B cell (primary cell): ENCODE measurements at regions not wholly inside any gene's neighbourhood (a gene's known extent, or its start where the extent isn't known, plus 50 kb on each side); places are given as distances from the start of the nearest gene placed in this dataset.

ENCODE experiments used
- ATAC-seq: fragments of 200-7000 bp; cut with Tn5 transposase; one replicate; pipeline ENCODE4 v1.10.0; 2021; ENCODE audit warnings: low read depth, mild to moderate bottlenecking, moderate number of reproducible peaks, moderate library complexity
- CTCF ChIA-PET: fragments of 350-600 bp; sonication (Branson Sonifier 250); formaldehyde crosslinking; loops from one replicate; lab custom pipeline; 2021; ENCODE audit warnings: antibody characterized with exemption, inconsistent platforms; lab: Charles Lee
- POLR2A ChIA-PET: fragments of 350-600 bp; sonication (Branson Sonifier 250); formaldehyde crosslinking; loops from one replicate; lab custom pipeline; 2021; ENCODE audit warnings: antibody characterized with exemption; lab: Charles Lee
- DNase-seq: peaks from one replicate; pipeline ENCODE4 v3.0.0; 2013
- H2AFZ ChIP-seq: 2 replicates; pipeline ENCODE4 v1.6.1; 2012; ENCODE audit warnings: mild to moderate bottlenecking, low read depth, low read length; ENCODE audit not compliant: insufficient read depth, poor library complexity, severe bottlenecking
- H3K27ac ChIP-seq, 2 donors: 1 replicate in 1 of 2; 2 replicates in 1 of 2; pipeline ENCODE4 v1.5.1; 2012 to 2013; ENCODE audit warnings: low read length in 2 of 2, mild to moderate bottlenecking in 2 of 2, moderate library complexity in 1 of 2
- H3K27me3 ChIP-seq, 4 experiments: fragments of 200-600 bp in 1 of 4; sonication (generic) in 1 of 4; replicated peaks in 1 of 4; 1 replicate in 2 of 4; 2 replicates in 2 of 4; pipeline versions ENCODE4 v1.6.1 to v1.7.0; 2013 to 2016; ENCODE audit warnings: low read length in 3 of 4, mild to moderate bottlenecking in 2 of 4, mixed read lengths in 1 of 4, moderate library complexity in 1 of 4; ENCODE audit not compliant: insufficient read depth in 4 of 4, control insufficient read depth in 3 of 4; ENCODE audit errors: control extremely low read depth in 1 of 4
- H3K36me3 ChIP-seq, 2 experiments: replicated peaks in 1 of 2; 1 replicate in 1 of 2; 2 replicates in 1 of 2; pipeline versions ENCODE4 v1.6.1 to v1.7.1; 2013; ENCODE audit warnings: low read length in 1 of 2; ENCODE audit not compliant: insufficient read depth in 2 of 2, control insufficient read depth in 1 of 2; ENCODE audit errors: control extremely low read depth in 1 of 2, extremely low read depth in 1 of 2
- H3K4me1 ChIP-seq, 2 donors: fragments of 200-600 bp in 1 of 2; sonication (generic) in 1 of 2; 1 replicate in 1 of 2; 2 replicates in 1 of 2; pipeline versions ENCODE4 v1.5.1 to v1.6.1; 2013 to 2017; ENCODE audit warnings: low read length in 2 of 2; ENCODE audit not compliant: control insufficient read depth in 2 of 2, insufficient read depth in 2 of 2
- H3K4me2 ChIP-seq: replicated peaks from 2 replicates; pipeline ENCODE3; 2012; ENCODE audit warnings: mild to moderate bottlenecking, low read depth, low read length; ENCODE audit not compliant: poor library complexity, severe bottlenecking
- H3K4me3 ChIP-seq, 5 experiments: fragments of 200-600 bp in 1 of 5; sonication (generic) in 1 of 5; 1 replicate in 3 of 5; 2 replicates in 2 of 5; pipeline versions ENCODE4 v1.5.1 to v1.7.0; 2011 to 2016; ENCODE audit warnings: low read length in 4 of 5, mild to moderate bottlenecking in 4 of 5, low read depth in 2 of 5, control low read depth in 1 of 5, moderate library complexity in 1 of 5; ENCODE audit not compliant: insufficient read depth in 1 of 5; ENCODE audit errors: control extremely low read depth in 1 of 5, extremely low read depth in 1 of 5
- H3K79me2 ChIP-seq: fragments of 200-600 bp; sonication (generic); one replicate; pipeline ENCODE4 v1.6.0; 2016; ENCODE audit warnings: low read length; ENCODE audit not compliant: control insufficient read depth, insufficient read depth
- H3K9ac ChIP-seq: fragments of 200-600 bp; sonication (generic); 2 replicates; pipeline ENCODE4 v1.6.1; 2017; ENCODE audit warnings: mild to moderate bottlenecking, low read length, moderate library complexity
- H3K9me3 ChIP-seq, 3 donors: one replicate each; pipeline versions ENCODE4 v1.6.1 to v1.7.1; 2013; ENCODE audit warnings: low read length in 2 of 3; ENCODE audit not compliant: control insufficient read depth in 2 of 3, insufficient read depth in 1 of 3; ENCODE audit errors: control extremely low read depth in 1 of 3
- H4K20me1 ChIP-seq: 2 replicates; pipeline ENCODE4 v1.6.0; 2012; ENCODE audit warnings: mild to moderate bottlenecking, low read length; ENCODE audit not compliant: insufficient read depth, control insufficient read depth, poor library complexity, severe bottlenecking
- H3K27ac Mint-ChIP-seq: one replicate; pipeline ENCODE4 v1.8.0; 2021; ENCODE audit warnings: mixed read lengths
- H3K27me3 Mint-ChIP-seq: one replicate; pipeline ENCODE4 v1.8.0; 2021; ENCODE audit warnings: mixed read lengths
- H3K4me1 Mint-ChIP-seq: one replicate; pipeline ENCODE4 v1.8.0; 2021; ENCODE audit warnings: mixed read lengths
- H3K4me3 Mint-ChIP-seq: one replicate; pipeline ENCODE4 v1.8.0; 2021; ENCODE audit warnings: mixed read lengths
- H3K9me3 Mint-ChIP-seq: one replicate; pipeline ENCODE4 v1.8.0; 2022; ENCODE audit warnings: mixed read lengths; ENCODE audit not compliant: insufficient read depth
- CTCF ChIP-seq: fragments of 200-600 bp; IDR thresholded peaks from one replicate; pipeline ENCODE4 v1.8.0; 2022; ENCODE audit warnings: antibody characterized with exemption, mild to moderate bottlenecking
- EZH2 ChIP-seq: IDR thresholded peaks from 2 replicates; pipeline ENCODE4 v1.6.1; 2012; ENCODE audit warnings: borderline replicate concordance, low read depth, mild to moderate bottlenecking, moderate library complexity, low read length; ENCODE audit not compliant: insufficient read depth, poor library complexity, severe bottlenecking
- WGBS: methylation state at CpG from one replicate; pipeline ENCODE4 v1.1.5; 2013; ENCODE audit warnings: missing lambda C conversion rate; ENCODE audit not compliant: insufficient coverage; 5-methylcytosine and 5-hydroxymethylcytosine counted together
- intact Hi-C: fragments of 100-400 bp; cut with micrococcal nuclease; formaldehyde crosslinking; loops from one replicate; pipeline ENCODE4 v1.10.0; 2022

DNA sequence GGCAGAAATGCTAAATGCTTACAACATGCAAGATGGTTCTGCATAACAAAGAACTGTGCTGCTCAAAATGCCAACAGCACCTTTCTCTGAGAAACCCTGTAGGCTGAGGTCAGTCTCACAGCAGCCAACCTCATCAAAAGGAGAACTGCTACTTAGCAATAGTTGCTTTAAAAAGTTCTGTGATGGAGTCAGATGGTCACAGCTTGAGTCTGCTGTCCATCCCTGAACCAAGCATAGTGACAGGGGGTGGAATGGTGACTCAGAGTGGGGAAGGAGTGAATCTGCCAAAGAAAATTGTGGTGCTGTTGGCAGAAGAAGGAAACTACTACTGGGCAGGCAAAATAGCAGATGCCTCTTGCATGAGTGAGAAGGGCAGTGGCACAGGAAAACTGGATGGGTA lies 106.0 kb upstream of the FAM78B start:
- peaks cover 0 to 8% (median 0%) of the 10 kb centered on the region in 3 donors for H3K9me3 ChIP-seq
- peaks cover 9% of the 10 kb centered on the region for H3K9me3 Mint-ChIP-seq
- no peaks in the 10 kb centered on the region for H3K79me2 ChIP-seq
- ChIA-PET POLR2A (no interaction called here), CTCF (no interaction called here)
- no peaks in the 10 kb centered on the region for H3K36me3 ChIP-seq
- H3K27me3 ChIP-seq, result no peaks in the 10 kb centered on the region
- no peak overlapping the region for H3K4me3 ChIP-seq
- intact Hi-C loops, result no loop called here
- ATAC-seq, result no peak
- H3K27ac Mint-ChIP-seq, result no peak overlapping the region
- no peaks in the 10 kb centered on the region for H3K4me1 ChIP-seq
- no peak overlapping the region for H3K27ac ChIP-seq
- TF ChIP-seq CTCF (no peak), EZH2 (no peak)
- H3K4me3 Mint-ChIP-seq, result no peak overlapping the region
- H3K4me1 Mint-ChIP-seq, result no peaks in the 10 kb centered on the region
- DNase-seq, result no peak
- no peaks in the 10 kb centered on the region for H3K27me3 Mint-ChIP-seq
- no peak overlapping the region for H3K4me2 ChIP-seq
- H2AFZ ChIP-seq, result no peak overlapping the region
- H4K20me1 ChIP-seq, result no peaks in the 10 kb centered on the region
- no peak overlapping the region for H3K9ac ChIP-seq

DNA sequence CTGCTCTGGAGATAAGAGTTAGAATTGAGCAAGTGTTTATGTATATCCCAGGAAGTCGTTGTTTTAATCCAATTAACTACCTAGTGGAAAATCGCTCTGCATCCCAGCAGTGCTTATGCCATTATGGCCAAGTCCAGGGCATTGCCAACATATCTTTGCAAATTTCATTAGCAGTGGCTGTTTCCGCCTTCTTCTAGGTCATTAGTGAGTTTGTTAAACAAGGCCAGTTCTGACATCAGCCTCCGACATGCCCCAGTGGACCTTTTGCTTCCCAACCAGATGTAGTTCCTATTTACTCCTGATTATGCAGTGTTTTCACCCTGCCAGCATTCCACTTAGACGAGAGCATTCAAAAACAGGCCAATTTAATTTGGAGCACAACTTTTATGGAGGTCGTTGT lies 106.8 kb upstream of the FAM78B start:
- Mint-ChIP-seq H3K27me3 (no peaks in the 10 kb centered on the region), H3K27ac (no peak overlapping the region), H3K4me3 (no peak overlapping the region), H3K4me1 (no peaks in the 10 kb centered on the region), H3K9me3 (peaks cover 12% of the 10 kb centered on the region)
- 74% methylated on average over 4 of the region's 6 CpGs for WGBS
- no peak overlapping the region for H3K27ac ChIP-seq
- ATAC-seq (no peak), DNase-seq (no peak)
- no peak overlapping the region for H3K9ac ChIP-seq
- POLR2A ChIA-PET, result no interaction called here
- no peak overlapping the region for H3K4me2 ChIP-seq
- no peaks in the 10 kb centered on the region for H3K27me3 ChIP-seq
- H3K4me1 ChIP-seq, result no peaks in the 10 kb centered on the region
- intact Hi-C loops, result no loop called here
- no peaks in the 10 kb centered on the region for H3K36me3 ChIP-seq
- no peak overlapping the region for H3K4me3 ChIP-seq
- no peaks in the 10 kb centered on the region for H4K20me1 ChIP-seq
- H3K79me2 ChIP-seq, result no peaks in the 10 kb centered on the region
- H2AFZ ChIP-seq, result no peak overlapping the region
- TF ChIP-seq EZH2, result no peak
- TF ChIP-seq CTCF, result no peak
- peaks cover 0 to 8% (median 0%) of the 10 kb centered on the region in 3 donors for H3K9me3 ChIP-seq
- CTCF ChIA-PET, result no interaction called here
